Panc1 (cell line): ENCODE measurements at regions not wholly inside any gene's neighbourhood (a gene's known extent, or its start where the extent isn't known, plus 50 kb on each side); places are given as distances from the start of the nearest gene placed in this dataset.

Experiments used
- ATAC-seq: fragments of 200-7000 bp; cut with Tn5 transposase; 2 replicates; pipeline ENCODE4 v1.9.1; 2020; ENCODE audit warnings: mild to moderate bottlenecking, moderate library complexity
- BruUV-seq: library from RNA; stranded (reverse); fragments of 400-500 nt; replicated peaks from 2 replicates; lab custom pipeline; 2021; lab: Mats Ljungman, UMichigan
- CTCF ChIA-PET: fragments of 300-600 bp; sonication (Branson Sonifier 250); formaldehyde crosslinking; loops from one replicate; lab custom pipeline; 2022; ENCODE audit warnings: antibody characterized with exemption; lab: Charles Lee
- POLR2A ChIA-PET: fragments of 300-600 bp; sonication (Branson Sonifier 250); formaldehyde crosslinking; loops from one replicate; lab custom pipeline; 2022; ENCODE audit warnings: antibody characterized with exemption; lab: Charles Lee
- DNase-seq: peaks from one replicate; pipeline ENCODE4 v3.0.0-alpha.2; 2010; ENCODE audit warnings: low read depth, low spot score
- H3K27ac ChIP-seq: 2 replicates; pipeline ENCODE4 v1.5.1; 2011; ENCODE audit warnings: mild to moderate bottlenecking, low read length, inconsistent platforms
- H3K27me3 ChIP-seq: fragments of 200-500 bp; sonication (Bioruptor generic); 2 replicates; pipeline ENCODE4 v1.6.0; 2014; ENCODE audit warnings: low read length, inconsistent platforms; ENCODE audit not compliant: control insufficient read depth, insufficient read depth
- H3K36me3 ChIP-seq: fragments of 200-500 bp; sonication (Bioruptor generic); 2 replicates; pipeline ENCODE4 v1.5.1; 2014; ENCODE audit warnings: inconsistent platforms, mild to moderate bottlenecking, low read length, moderate library complexity; ENCODE audit not compliant: control insufficient read depth, insufficient read depth
- H3K4me1 ChIP-seq: 2 replicates; pipeline ENCODE4 v1.5.1; 2011; ENCODE audit warnings: inconsistent platforms, mild to moderate bottlenecking, low read length, moderate library complexity; ENCODE audit not compliant: control insufficient read depth, insufficient read depth
- H3K4me3 ChIP-seq, 2 experiments: 2 replicates each; pipeline ENCODE4 v1.5.1; 2011 to 2012; ENCODE audit warnings: low read depth in 2 of 2, low read length in 2 of 2, mild to moderate bottlenecking in 2 of 2, inconsistent platforms in 1 of 2, moderate library complexity in 1 of 2
- H3K9me3 ChIP-seq: fragments of 200-500 bp; sonication (Bioruptor generic); 2 replicates; pipeline ENCODE4 v1.5.1; 2014; ENCODE audit warnings: low read depth, mild to moderate bottlenecking, inconsistent platforms, low read length, moderate library complexity; ENCODE audit not compliant: control insufficient read depth, insufficient read depth
- CTCF ChIP-seq: fragments of 450-650 bp; IDR thresholded peaks from 2 replicates; pipeline ENCODE4 v1.5.1; 2017; ENCODE audit warnings: mild to moderate bottlenecking
- POLR2AphosphoS5 ChIP-seq: IDR thresholded peaks from 2 replicates; pipeline ENCODE4 v1.6.1; 2012; ENCODE audit warnings: mild to moderate bottlenecking, low read depth, low read length, moderate library complexity
- REST ChIP-seq, 2 experiments: IDR thresholded peaks; 2 replicates each; pipeline ENCODE4 v1.6.1; 2011 to 2012; ENCODE audit warnings: low read depth in 2 of 2, control low read depth in 1 of 2, low read length in 1 of 2, mild to moderate bottlenecking in 1 of 2, moderate library complexity in 1 of 2; ENCODE audit not compliant: insufficient read depth in 1 of 2
- SIN3A ChIP-seq: IDR thresholded peaks from 2 replicates; pipeline ENCODE4 v1.6.1; 2012; ENCODE audit warnings: low read depth, mild to moderate bottlenecking, low read length, moderate library complexity, borderline replicate concordance; ENCODE audit not compliant: insufficient read depth
- TCF7L2 ChIP-seq: IDR thresholded peaks from 2 replicates; pipeline ENCODE4 v1.6.1; 2011; ENCODE audit warnings: mild to moderate bottlenecking, low read depth, low read length, inconsistent platforms
- in situ Hi-C: cut with HindIII; loops from 2 replicates; pipeline ENCODE4 v1.10.0; 2016; ENCODE audit warnings: low sequenced_read_pairs, low pct_unique_long_range_greater_than_20kb
- intact Hi-C: fragments of 100-400 bp; cut with micrococcal nuclease; formaldehyde crosslinking; loops from one replicate; pipeline ENCODE4 v1.10.0; 2022; ENCODE audit not compliant: unreplicated experiment

- no peaks in the 10 kb centered on the region for H3K27me3 ChIP-seq
- no peak overlapping the region for H3K4me3 ChIP-seq
- ChIA-PET CTCF (no interaction called here), POLR2A (no interaction called here)
- no peaks in the 10 kb centered on the region; the same call in 1 of the 2 replicates for H3K9me3 ChIP-seq
- no peaks in the 10 kb centered on the region for H3K36me3 ChIP-seq
- no peaks in the 10 kb centered on the region for H3K4me1 ChIP-seq
- no TSS peak for BruUV-seq
- no peak for ATAC-seq
- H3K27ac ChIP-seq = peak overlapping the region; percentile 26; the same call in 1 of the 2 replicates
- TF ChIP-seq REST (IDR thresholded peaks at IDR 0.05; ENCODE audit: insufficient read depth in 1 of 2, low read depth in 2 of 2, low read length in 1 of 2) (no peak), POLR2AphosphoS5 (no peak), CTCF (no peak), SIN3A (no peak), TCF7L2 (no peak)
- intact Hi-C loops = no loop called here
- DNase-seq = no peak
- in situ Hi-C loops = no loop called here
These were observed 128.0 kb upstream of the STC2 start for GRCh38 chr5:173456181-173456580.

GRCh38 chr5:173455599-173455957 is 127.4 kb upstream of the STC2 start:
- Histone ChIP-seq H3K9me3 (no peaks in the 10 kb centered on the region; the same call in 1 of the 2 replicates), H3K4me3 (no peak overlapping the region), H3K36me3 (no peaks in the 10 kb centered on the region), H3K27ac (0 out of 2 replicates have a peak overlapping the region, but pooled peaks have one; percentile 26), H3K27me3 (no peaks in the 10 kb centered on the region), H3K4me1 (no peaks in the 10 kb centered on the region)
- no peak for TF ChIP-seq SIN3A
- no peak for TF ChIP-seq REST (IDR thresholded peaks at IDR 0.05; ENCODE audit: insufficient read depth in 1 of 2, low read depth in 2 of 2, low read length in 1 of 2)
- TF ChIP-seq POLR2AphosphoS5 = no peak
- TF ChIP-seq TCF7L2 = no peak
- no peak for TF ChIP-seq CTCF
- ChIA-PET CTCF (no interaction called here), POLR2A (no interaction called here)
- no TSS peak for BruUV-seq
- intact Hi-C loops = no loop called here
- no peak for DNase-seq
- in situ Hi-C loops = no loop called here
- peak; percentile 18; the same call in 1 of the 2 replicates for ATAC-seq
